Stimulated activated memory B cell treated with anti-CD40 and anti-IgM and Interleukin-4, amounts not matched to agents 10 μg/mL and 1 μg/mL and 100 μg/mL, for 72 hours (primary cell): ENCODE measurements at regions not wholly inside any gene's neighbourhood (a gene's known extent, or its start where the extent isn't known, plus 50 kb on each side); places are given as distances from the start of the nearest gene placed in this dataset.
"Not testable (repeated sequence)": the region's sequence is repeated elsewhere in the genome, so short reads cannot be mapped to it uniquely, and the experiment has no call there.

Experiments
- ATAC-seq: fragments of 150-1000 bp; cut with Tn5 transposase; 2 replicates; pipeline ENCODE4 v1.10.0; 2021
- H3K27ac Mint-ChIP-seq: one replicate; pipeline ENCODE4 v1.8.0; 2022; ENCODE audit warnings: mild to moderate bottlenecking, mixed read lengths
- H3K27me3 Mint-ChIP-seq: one replicate; pipeline ENCODE4 v1.8.0; 2022; ENCODE audit warnings: mixed read lengths
- H3K36me3 Mint-ChIP-seq: one replicate; pipeline ENCODE4 v1.8.0; 2022; ENCODE audit warnings: mixed read lengths
- H3K4me1 Mint-ChIP-seq: one replicate; pipeline ENCODE4 v1.8.0; 2022; ENCODE audit warnings: mixed read lengths
- H3K4me3 Mint-ChIP-seq: one replicate; pipeline ENCODE4 v1.8.0; 2022; ENCODE audit warnings: mild to moderate bottlenecking, moderate library complexity, mixed read lengths
- H3K9me3 Mint-ChIP-seq: one replicate; pipeline ENCODE4 v1.8.0; 2022; ENCODE audit warnings: mixed read lengths

DNA sequence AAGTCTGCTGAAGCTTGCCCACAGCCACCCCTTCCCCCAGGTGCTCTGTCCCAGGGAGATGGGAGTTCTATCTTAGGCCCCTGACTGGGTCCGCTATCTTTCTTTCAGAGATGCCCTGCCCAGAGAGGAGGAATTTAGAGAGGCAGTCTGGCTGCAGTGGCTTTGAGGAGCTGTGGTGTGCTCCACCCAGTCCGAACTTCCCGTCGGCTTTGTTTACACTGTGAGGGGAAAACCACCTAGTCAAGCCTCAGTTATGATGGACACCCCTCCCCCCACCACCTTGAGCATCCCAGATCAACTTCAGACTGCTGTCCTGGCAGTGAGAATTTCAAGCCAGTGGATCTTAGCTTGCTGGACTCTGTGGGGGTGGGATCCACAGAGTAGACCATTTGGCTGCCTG lies 118.3 kb upstream of the ZEB2 start:
- not testable (repeated sequence) for H3K27me3 Mint-ChIP-seq, ATAC-seq, H3K4me3 Mint-ChIP-seq, H3K27ac Mint-ChIP-seq, H3K4me1 Mint-ChIP-seq
- H3K9me3 Mint-ChIP-seq: peaks cover 14% of the 10 kb centered on the region
- H3K36me3 Mint-ChIP-seq: peaks cover 20% of the 10 kb centered on the region

DNA sequence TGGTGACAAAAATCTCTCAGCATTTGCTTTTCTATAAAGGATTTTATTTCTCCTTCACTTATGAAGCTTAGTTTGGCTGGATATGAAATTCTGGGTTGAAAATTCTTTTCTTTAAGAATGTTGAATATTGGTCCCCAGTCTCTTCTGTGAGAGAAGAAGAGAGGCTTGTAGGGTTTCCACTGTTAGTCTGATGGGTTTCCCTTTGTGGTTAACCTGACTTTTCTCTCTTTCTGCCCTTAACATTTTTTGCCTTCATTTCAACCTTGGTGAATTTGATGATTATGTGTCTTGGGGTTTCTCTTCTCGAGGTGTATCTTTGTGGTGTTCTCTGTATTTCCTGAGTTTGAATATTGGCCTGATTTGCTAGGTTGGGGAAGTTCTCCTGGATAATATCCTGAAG lies 116.9 kb upstream of the ZEB2 start:
- peaks cover 20% of the 10 kb centered on the region for H3K36me3 Mint-ChIP-seq
- not testable (repeated sequence) for H3K27ac Mint-ChIP-seq, H3K27me3 Mint-ChIP-seq, H3K4me1 Mint-ChIP-seq, H3K4me3 Mint-ChIP-seq, ATAC-seq
- peaks cover 14% of the 10 kb centered on the region for H3K9me3 Mint-ChIP-seq

DNA sequence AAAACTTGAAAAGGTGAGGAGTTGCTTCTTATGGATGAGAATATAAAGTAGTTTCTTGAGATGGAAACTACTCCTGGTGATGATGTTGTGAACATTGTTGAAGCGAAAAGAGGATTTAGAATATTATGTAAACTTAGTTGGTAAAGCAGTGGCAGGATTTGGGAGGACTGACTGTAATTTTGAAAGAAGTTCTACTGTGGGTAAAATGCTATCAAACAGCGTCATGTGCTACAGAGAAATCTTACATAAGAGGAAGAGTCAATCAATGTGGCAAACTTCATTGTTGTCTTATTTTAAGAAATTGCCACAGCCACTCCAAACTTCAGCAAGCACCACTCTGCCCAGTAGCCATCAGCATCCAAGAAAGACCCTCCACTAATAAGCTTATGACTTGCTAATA lies 112.9 kb upstream of the ZEB2 start:
- H3K9me3 Mint-ChIP-seq: peaks cover 14% of the 10 kb centered on the region
- H3K27ac Mint-ChIP-seq: no peak overlapping the region
- H3K36me3 Mint-ChIP-seq: peaks cover 20% of the 10 kb centered on the region
- ATAC-seq: no peak
- no peaks in the 10 kb centered on the region for H3K27me3 Mint-ChIP-seq
- H3K4me3 Mint-ChIP-seq: no peak overlapping the region
- H3K4me1 Mint-ChIP-seq: peaks cover 8% of the 10 kb centered on the region

GRCh38 chr2:144631636-144632035 lies 111.7 kb upstream of the ZEB2 start:
- peaks cover 13% of the 10 kb centered on the region for H3K36me3 Mint-ChIP-seq
- H3K4me1 Mint-ChIP-seq: peaks cover 8% of the 10 kb centered on the region
- no peak overlapping the region for H3K27ac Mint-ChIP-seq
- H3K9me3 Mint-ChIP-seq: peaks cover 9% of the 10 kb centered on the region
- ATAC-seq: no peak
- no peaks in the 10 kb centered on the region for H3K27me3 Mint-ChIP-seq
- H3K4me3 Mint-ChIP-seq: no peak overlapping the region

DNA sequence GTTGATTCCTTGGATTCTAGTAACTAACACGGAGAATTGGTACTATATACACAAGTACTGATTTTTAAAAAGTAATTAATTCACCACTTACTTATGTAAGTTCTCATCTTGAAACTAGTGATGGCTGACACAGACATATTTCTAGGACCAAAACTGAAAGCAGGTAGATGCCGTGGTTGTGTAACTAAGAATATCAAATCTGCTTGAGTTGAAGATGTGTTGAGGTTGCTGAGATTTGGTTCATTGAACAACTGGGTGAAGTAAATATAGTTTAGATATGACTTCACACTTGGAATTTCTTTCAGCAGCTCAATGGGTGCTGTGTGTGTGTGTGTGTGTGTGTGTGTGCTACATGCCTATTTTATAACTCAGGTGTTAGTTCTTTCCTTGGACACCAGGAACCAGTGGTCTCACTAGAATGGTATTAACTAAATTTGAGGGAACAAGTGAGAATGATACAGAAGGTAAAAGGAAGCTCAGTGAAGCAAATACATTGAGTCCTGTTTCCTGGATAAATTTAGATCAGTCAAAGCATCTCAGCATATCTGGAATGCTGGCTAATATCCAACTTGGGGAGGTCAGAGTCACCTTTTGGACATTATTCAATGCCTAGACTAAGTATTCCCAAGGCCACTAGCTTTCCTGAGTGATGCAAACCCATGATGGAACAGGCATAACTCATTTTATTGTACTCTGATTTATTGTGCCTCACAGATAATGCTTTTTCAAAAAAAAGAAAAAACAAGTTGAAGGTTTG lies 110.7 kb upstream of the ZEB2 start:
- H3K4me1 Mint-ChIP-seq: peaks cover 8% of the 10 kb centered on the region
- H3K27me3 Mint-ChIP-seq: no peaks in the 10 kb centered on the region
- peaks cover 5% of the 10 kb centered on the region for H3K36me3 Mint-ChIP-seq
- H3K9me3 Mint-ChIP-seq: peaks cover 5% of the 10 kb centered on the region
- ATAC-seq: peak; percentile 67
- no peak overlapping the region for H3K4me3 Mint-ChIP-seq
- no peak overlapping the region for H3K27ac Mint-ChIP-seq

GRCh38 chr2:144629935-144630334 lies 110.0 kb upstream of the ZEB2 start:
- H3K4me1 Mint-ChIP-seq: peaks cover 8% of the 10 kb centered on the region
- no peaks in the 10 kb centered on the region for H3K27me3 Mint-ChIP-seq
- no peaks in the 10 kb centered on the region for H3K36me3 Mint-ChIP-seq
- H3K4me3 Mint-ChIP-seq: no peak overlapping the region
- ATAC-seq: no peak
- H3K9me3 Mint-ChIP-seq: peaks cover 2% of the 10 kb centered on the region
- H3K27ac Mint-ChIP-seq: no peak overlapping the region

- Mint-ChIP-seq H3K9me3 (no peaks in the 10 kb centered on the region), H3K4me1 (peaks cover 8% of the 10 kb centered on the region), H3K36me3 (no peaks in the 10 kb centered on the region), H3K27ac (no peak overlapping the region), H3K27me3 (no peaks in the 10 kb centered on the region), H3K4me3 (no peak overlapping the region)
- ATAC-seq: no peak
Observed at GRCh38 chr2:144628566-144628965, 108.6 kb upstream of the ZEB2 start.

- Mint-ChIP-seq H3K4me1 (peaks cover 6% of the 10 kb centered on the region), H3K9me3 (peaks cover 8% of the 10 kb centered on the region), H3K36me3 (peaks cover 7% of the 10 kb centered on the region), H3K4me3 (no peak overlapping the region), H3K27ac (no peak overlapping the region), H3K27me3 (no peaks in the 10 kb centered on the region)
- no peak for ATAC-seq
Observed at GRCh38 chr2:144625626-144626025, 105.7 kb upstream of the ZEB2 start.

DNA sequence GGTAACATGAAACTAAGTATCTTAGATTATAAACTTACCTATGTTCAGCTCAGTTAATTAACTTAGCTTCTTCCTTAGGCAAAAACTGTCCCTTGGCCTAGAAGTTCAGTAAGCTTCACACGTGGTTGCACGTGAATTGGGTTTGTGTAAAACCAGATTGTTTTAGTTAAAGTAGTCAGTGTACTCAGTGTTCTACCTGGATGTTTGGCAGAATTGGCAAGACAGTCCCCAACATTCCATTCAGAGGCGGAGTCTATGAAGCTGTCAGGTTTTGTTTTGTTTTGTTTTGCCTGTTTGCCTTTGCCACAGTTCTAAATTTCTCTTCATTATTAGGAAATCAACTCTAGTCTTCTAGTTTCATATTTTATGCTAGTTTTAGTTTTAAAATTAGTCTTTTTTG lies 105.3 kb upstream of the ZEB2 start:
- H3K4me1 Mint-ChIP-seq: peaks cover 5% of the 10 kb centered on the region
- no peak for ATAC-seq

DNA sequence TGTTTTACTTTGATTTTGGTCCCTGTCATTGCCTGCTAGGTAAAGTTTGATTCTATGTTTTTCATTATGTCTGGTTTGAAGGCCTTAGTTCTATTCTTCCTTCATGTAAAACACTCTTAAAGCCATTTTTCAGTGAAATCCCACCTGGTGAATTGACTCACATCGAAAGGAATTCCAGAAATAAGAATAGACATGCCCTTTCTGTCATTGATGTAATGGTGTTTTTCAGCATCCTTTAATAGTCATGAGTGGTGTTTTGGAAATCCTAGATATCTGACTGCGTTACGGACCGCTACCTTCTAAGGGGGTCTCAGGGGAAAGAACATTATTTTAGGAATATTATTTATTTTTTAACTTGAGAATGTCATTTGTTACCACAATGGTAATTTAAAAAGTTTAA lies 104.5 kb upstream of the ZEB2 start:
- no peak for ATAC-seq
- H3K27ac Mint-ChIP-seq: no peak overlapping the region
- H3K36me3 Mint-ChIP-seq: peaks cover 7% of the 10 kb centered on the region
- peaks cover 8% of the 10 kb centered on the region for H3K9me3 Mint-ChIP-seq
- H3K4me3 Mint-ChIP-seq: no peak overlapping the region
- H3K27me3 Mint-ChIP-seq: no peaks in the 10 kb centered on the region
- H3K4me1 Mint-ChIP-seq: peaks cover 7% of the 10 kb centered on the region

More for the DNA sequence above, 105.3 kb upstream of the ZEB2 start:
- Mint-ChIP-seq H3K27ac (no peak overlapping the region), H3K4me3 (no peak overlapping the region), H3K36me3 (peaks cover 7% of the 10 kb centered on the region), H3K9me3 (peaks cover 8% of the 10 kb centered on the region), H3K27me3 (no peaks in the 10 kb centered on the region)

GRCh38 chr2:144622373-144622772 lies 102.5 kb upstream of the ZEB2 start:
- not testable (repeated sequence) for H3K4me3 Mint-ChIP-seq, ATAC-seq, H3K9me3 Mint-ChIP-seq, H3K36me3 Mint-ChIP-seq, H3K27ac Mint-ChIP-seq, H3K27me3 Mint-ChIP-seq, H3K4me1 Mint-ChIP-seq

DNA sequence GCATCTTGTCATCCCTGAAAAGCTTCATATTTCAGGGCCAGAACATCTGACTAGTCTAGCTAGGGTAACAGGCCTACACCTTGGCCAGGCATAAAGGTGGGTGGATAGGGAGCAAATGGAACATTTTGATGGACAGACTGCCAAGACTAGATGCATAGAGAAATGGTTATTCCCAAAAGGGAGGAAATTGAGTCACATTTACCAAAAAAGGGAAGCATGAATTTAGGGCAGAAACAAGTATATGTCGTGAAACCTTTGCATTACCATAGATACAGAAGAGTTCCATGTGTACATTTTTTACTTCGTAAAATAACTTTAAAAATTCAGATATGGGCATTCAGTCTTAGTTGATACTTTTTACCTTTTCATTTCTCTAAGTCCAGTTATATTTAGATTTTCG lies 101.3 kb upstream of the ZEB2 start:
- no peak overlapping the region for H3K4me3 Mint-ChIP-seq
- no peak for ATAC-seq
- H3K27me3 Mint-ChIP-seq: no peaks in the 10 kb centered on the region
- H3K9me3 Mint-ChIP-seq: peaks cover 8% of the 10 kb centered on the region
- peaks cover 7% of the 10 kb centered on the region for H3K4me1 Mint-ChIP-seq
- H3K27ac Mint-ChIP-seq: no peak overlapping the region
- peaks cover 7% of the 10 kb centered on the region for H3K36me3 Mint-ChIP-seq

- Mint-ChIP-seq H3K27ac (no peak overlapping the region), H3K4me3 (no peak overlapping the region)
Observed at GRCh38 chr2:144619760-144620159, 99.8 kb upstream of the ZEB2 start.

DNA sequence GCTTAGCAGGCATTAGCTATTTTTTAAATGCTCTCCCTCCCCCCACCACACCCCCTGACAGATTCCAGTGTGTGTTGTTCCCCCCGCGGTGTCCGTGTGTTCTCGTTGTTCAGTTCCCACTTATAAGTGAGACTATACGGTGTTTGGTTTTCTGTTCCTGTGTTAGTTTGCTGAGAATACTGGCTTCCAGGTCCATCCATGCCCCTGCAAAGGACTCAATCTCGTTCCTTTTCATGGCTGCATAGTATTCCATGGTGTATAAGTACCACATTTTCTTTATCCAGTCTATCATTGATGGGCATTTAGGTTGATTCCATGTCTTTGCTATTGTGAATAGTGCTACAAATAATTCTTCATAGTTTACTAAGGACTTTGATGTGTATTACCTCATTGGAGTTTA lies 97.3 kb upstream of the ZEB2 start:
- not testable (repeated sequence) for ATAC-seq, H3K4me1 Mint-ChIP-seq, H3K4me3 Mint-ChIP-seq, H3K27me3 Mint-ChIP-seq, H3K36me3 Mint-ChIP-seq, H3K9me3 Mint-ChIP-seq, H3K27ac Mint-ChIP-seq

More at GRCh38 chr2:144619760-144620159, 99.8 kb upstream of the ZEB2 start:
- no peak for ATAC-seq
- Mint-ChIP-seq H3K27me3 (no peaks in the 10 kb centered on the region), H3K36me3 (peaks cover 12% of the 10 kb centered on the region), H3K4me1 (peaks cover 7% of the 10 kb centered on the region), H3K9me3 (peaks cover 12% of the 10 kb centered on the region)

DNA sequence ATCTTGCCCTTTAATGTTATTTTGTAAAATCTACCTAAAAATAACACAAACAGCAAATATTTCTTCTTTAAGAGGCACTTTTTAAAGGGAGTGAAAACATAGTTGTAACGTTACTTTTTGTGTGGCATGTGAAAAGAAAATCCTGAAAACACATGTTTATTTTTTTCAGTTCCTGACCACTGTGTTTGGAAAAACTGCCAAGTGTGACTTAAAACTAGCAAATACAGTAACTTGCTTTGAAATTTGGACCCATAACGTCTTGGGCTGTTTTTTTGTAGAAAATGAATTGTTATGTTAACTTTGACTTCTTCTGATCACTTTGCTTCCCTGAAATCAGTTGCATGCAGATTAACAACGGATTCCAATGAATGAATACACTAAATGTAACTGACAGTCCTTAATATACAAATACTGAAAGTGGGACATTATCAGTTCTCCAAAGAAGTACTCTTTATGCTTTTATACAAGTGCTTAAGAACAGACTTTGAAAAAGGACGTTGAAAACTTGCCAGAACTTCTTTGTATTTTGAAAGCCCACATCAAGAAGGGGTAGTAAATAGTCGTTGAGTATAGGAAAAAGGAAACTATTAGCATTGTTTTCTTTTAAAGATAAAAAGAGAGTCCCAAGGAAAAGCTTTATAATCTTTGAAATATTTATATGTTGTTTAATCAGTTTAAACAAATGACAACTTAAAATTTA lies 96.1 kb upstream of the ZEB2 start:
- Mint-ChIP-seq H3K4me3 (no peak overlapping the region), H3K9me3 (peaks cover 7% of the 10 kb centered on the region), H3K4me1 (peaks cover 7% of the 10 kb centered on the region), H3K36me3 (peaks cover 5% of the 10 kb centered on the region), H3K27me3 (no peaks in the 10 kb centered on the region), H3K27ac (no peak overlapping the region)
- no peak for ATAC-seq

GRCh38 chr2:144607891-144608521 lies 88.1 kb upstream of the ZEB2 start:
- Mint-ChIP-seq H3K27ac (peak overlapping the region; percentile 82), H3K36me3 (no peaks in the 10 kb centered on the region), H3K9me3 (no peaks in the 10 kb centered on the region), H3K27me3 (no peaks in the 10 kb centered on the region), H3K4me1 (peaks cover 31% of the 10 kb centered on the region), H3K4me3 (peak overlapping the region; percentile 46)
- ATAC-seq: peak; percentile 78
